Right lung (tissue), 2 donors: ENCODE measurements at regions not wholly inside any gene's neighbourhood (a gene's known extent, or its start where the extent isn't known, plus 50 kb on each side); places are given as distances from the start of the nearest gene placed in this dataset.
"Not testable (repeated sequence)": the region's sequence is repeated elsewhere in the genome, so short reads cannot be mapped to it uniquely, and the experiment has no call there.

Experiments
- DNase-seq, 2 donors: peaks; one replicate each; pipeline ENCODE4 v3.0.0-alpha.2; 2013

- DNase-seq = no peak
These were observed 174.6 kb downstream of the ABCA8 start for GRCh38 chr17:68780596-68780995.

GRCh38 chr17:68778726-68779125, 176.5 kb downstream of the ABCA8 start:
- DNase-seq = no peak

- DNase-seq = no peak
These were observed 176.9 kb upstream of the FAM20A start for GRCh38 chr17:68777856-68778694.

- DNase-seq = peak; percentile 58 to 80
These were observed 176.2 kb upstream of the FAM20A start for GRCh38 chr17:68777243-68777855.

- no peak for DNase-seq
These were observed 175.3 kb upstream of the FAM20A start for GRCh38 chr17:68776451-68776850.

- DNase-seq = no peak
These were observed 174.8 kb upstream of the FAM20A start for GRCh38 chr17:68775969-68776368.

GRCh38 chr17:68775318-68775717, 174.2 kb upstream of the FAM20A start:
- no peak for DNase-seq

GRCh38 chr17:68771867-68772515, 170.8 kb upstream of the FAM20A start:
- peak in 1 of 2 donors; percentile 69 for DNase-seq

GRCh38 chr17:68768804-68769203, 167.6 kb upstream of the FAM20A start:
- DNase-seq = no peak

- DNase-seq = no peak
These were observed 165.5 kb upstream of the FAM20A start for GRCh38 chr17:68766640-68767039.

- DNase-seq = no peak
These were observed 162.4 kb upstream of the FAM20A start for GRCh38 chr17:68763562-68763961.

- no peak for DNase-seq
These were observed 161.7 kb upstream of the FAM20A start for GRCh38 chr17:68762911-68763310.

- DNase-seq = no peak
These were observed 158.9 kb upstream of the FAM20A start for GRCh38 chr17:68760141-68760475.

GRCh38 chr17:68759343-68760140, 158.4 kb upstream of the FAM20A start:
- DNase-seq = peak; percentile 82 to 88

- no peak for DNase-seq
These were observed 157.8 kb upstream of the FAM20A start for GRCh38 chr17:68759002-68759342.

- not testable (repeated sequence) for DNase-seq
These were observed 156.9 kb upstream of the FAM20A start for GRCh38 chr17:68757866-68758757.

GRCh38 chr17:68753985-68754769, 153.0 kb upstream of the FAM20A start:
- DNase-seq = no peak

GRCh38 chr17:68750208-68750562, 149.0 kb upstream of the FAM20A start:
- no peak for DNase-seq

- no peak for DNase-seq
These were observed 148.4 kb upstream of the FAM20A start for GRCh38 chr17:68749349-68750207.
